ENCODE measurements at regions not wholly inside any gene's neighbourhood (a gene's known extent, or its start where the extent isn't known, plus 50 kb on each side); places are given as distances from the start of the nearest gene placed in this dataset.

GRCh38 chr14:48874711-48875110, 711.5 kb downstream of the RPS29 start:
- Mint-ChIP-seq H3K27ac (no peak overlapping the region), H3K4me3 (no peak overlapping the region), H3K4me1 (no peaks in the 10 kb centered on the region), H3K9me3 (ENCODE audit: insufficient read depth) (no peaks in the 10 kb centered on the region), H3K27me3 (no peaks in the 10 kb centered on the region)
- H3K27me3 ChIP-seq (replicated peaks in 1 of 4; ENCODE audit: control extremely low read depth in 1 of 4, control insufficient read depth in 3 of 4, insufficient read depth in 4 of 4, low read length in 3 of 4): no peaks in the 10 kb centered on the region
- intact Hi-C loops (cut with micrococcal nuclease): no loop called here
- no peaks in the 10 kb centered on the region for H4K20me1 ChIP-seq (ENCODE audit: control insufficient read depth, insufficient read depth, low read length, poor library complexity, severe bottlenecking)
- no peak for TF ChIP-seq EZH2 (IDR thresholded peaks at IDR 0.05; ENCODE audit: borderline replicate concordance, insufficient read depth, low read depth, low read length, poor library complexity, severe bottlenecking)
- DNase-seq (no peak), ATAC-seq (ENCODE audit: low read depth) (no peak)
- WGBS (ENCODE audit: insufficient coverage): 89% methylated on average over 1 of the region's 2 CpGs
- no peak overlapping the region for H3K4me3 ChIP-seq (ENCODE audit: control extremely low read depth in 1 of 5, extremely low read depth in 1 of 5, insufficient read depth in 1 of 5, low read depth in 2 of 5, low read length in 4 of 5)
- CTCF ChIA-PET: no interaction called here
- POLR2A ChIA-PET: no interaction called here
- H3K9me3 ChIP-seq (ENCODE audit: control extremely low read depth in 1 of 3, control insufficient read depth in 2 of 3, insufficient read depth in 1 of 3, low read length in 2 of 3): no peaks in the 10 kb centered on the region
- no peaks in the 10 kb centered on the region for H3K4me1 ChIP-seq (ENCODE audit: control insufficient read depth in 2 of 2, insufficient read depth in 2 of 2, low read length in 2 of 2)
- no peak overlapping the region for H3K27ac ChIP-seq (ENCODE audit: low read length in 2 of 2)
- no peaks in the 10 kb centered on the region for H3K36me3 ChIP-seq (replicated peaks in 1 of 2; ENCODE audit: control extremely low read depth in 1 of 2, control insufficient read depth in 1 of 2, extremely low read depth in 1 of 2, insufficient read depth in 2 of 2, low read length in 1 of 2)
- H2AFZ ChIP-seq (ENCODE audit: insufficient read depth, low read depth, low read length, poor library complexity, severe bottlenecking): no peak overlapping the region
- H3K4me2 ChIP-seq (replicated peaks; ENCODE audit: low read depth, low read length, poor library complexity, severe bottlenecking): no peak overlapping the region
- H3K79me2 ChIP-seq (ENCODE audit: control insufficient read depth, insufficient read depth, low read length): no peaks in the 10 kb centered on the region
- H3K9ac ChIP-seq (ENCODE audit: low read length): no peak overlapping the region

- WGBS (ENCODE audit: insufficient coverage): 48% methylated on average over 2 of the region's 2 CpGs
Observed at GRCh38 chr14:48857366-48857765, 728.8 kb downstream of the RPS29 start.

More at GRCh38 chr14:48857366-48857765, 728.8 kb downstream of the RPS29 start:
- POLR2A ChIA-PET: no interaction called here
- TF ChIP-seq EZH2 (IDR thresholded peaks at IDR 0.05; ENCODE audit: borderline replicate concordance, insufficient read depth, low read depth, low read length, poor library complexity, severe bottlenecking) (no peak), CTCF (IDR thresholded peaks at IDR 0.05) (no peak)
- no peak overlapping the region for H3K4me3 ChIP-seq (ENCODE audit: control extremely low read depth in 1 of 5, extremely low read depth in 1 of 5, insufficient read depth in 1 of 5, low read depth in 2 of 5, low read length in 4 of 5)
- H3K27ac Mint-ChIP-seq: no peak overlapping the region
- H3K4me2 ChIP-seq (replicated peaks; ENCODE audit: low read depth, low read length, poor library complexity, severe bottlenecking): no peak overlapping the region
- no peaks in the 10 kb centered on the region for H3K4me1 ChIP-seq (ENCODE audit: control insufficient read depth in 2 of 2, insufficient read depth in 2 of 2, low read length in 2 of 2)
- CTCF ChIA-PET: no interaction called here
- H3K36me3 ChIP-seq (replicated peaks in 1 of 2; ENCODE audit: control extremely low read depth in 1 of 2, control insufficient read depth in 1 of 2, extremely low read depth in 1 of 2, insufficient read depth in 2 of 2, low read length in 1 of 2): no peaks in the 10 kb centered on the region
- H3K27ac ChIP-seq (ENCODE audit: low read length in 2 of 2): no peak overlapping the region
- no peaks in the 10 kb centered on the region for H3K79me2 ChIP-seq (ENCODE audit: control insufficient read depth, insufficient read depth, low read length)
- H3K9ac ChIP-seq (ENCODE audit: low read length): no peak overlapping the region
- H4K20me1 ChIP-seq (ENCODE audit: control insufficient read depth, insufficient read depth, low read length, poor library complexity, severe bottlenecking): no peaks in the 10 kb centered on the region
- DNase-seq: no peak
- no peak for ATAC-seq (ENCODE audit: low read depth)
- H3K4me3 Mint-ChIP-seq: no peak overlapping the region
- intact Hi-C loops (cut with micrococcal nuclease): no loop called here
- peaks cover 4% of the 10 kb centered on the region for H3K27me3 Mint-ChIP-seq
- no peak overlapping the region for H2AFZ ChIP-seq (ENCODE audit: insufficient read depth, low read depth, low read length, poor library complexity, severe bottlenecking)
- H3K9me3 ChIP-seq (ENCODE audit: control extremely low read depth in 1 of 3, control insufficient read depth in 2 of 3, insufficient read depth in 1 of 3, low read length in 2 of 3): no peaks in the 10 kb centered on the region
- H3K27me3 ChIP-seq (replicated peaks in 1 of 4; ENCODE audit: control extremely low read depth in 1 of 4, control insufficient read depth in 3 of 4, insufficient read depth in 4 of 4, low read length in 3 of 4): no peaks in the 10 kb centered on the region
- no peaks in the 10 kb centered on the region for H3K4me1 Mint-ChIP-seq
- H3K9me3 Mint-ChIP-seq (ENCODE audit: insufficient read depth): no peaks in the 10 kb centered on the region
